Spleen (tissue), 11 donors: ENCODE measurements at regions not wholly inside any gene's neighbourhood (a gene's known extent, or its start where the extent isn't known, plus 50 kb on each side); places are given as distances from the start of the nearest gene placed in this dataset.

Source experiments
- DNase-seq: peaks from one replicate; pipeline ENCODE4 v3.0.0-alpha.2; 2020
- H3K27ac ChIP-seq, 8 donors: fragments of 200-600 bp; sonication (generic) in 7 of 8; 1 replicate in 4 of 8; 2 replicates in 4 of 8; pipeline versions ENCODE4 v1.5.0 to v1.8.0; 2016 to 2021; ENCODE audit warnings: inconsistent platforms in 4 of 8, mild to moderate bottlenecking in 4 of 8, moderate library complexity in 1 of 8
- H3K27me3 ChIP-seq, 7 donors: fragments of 200-600 bp; sonication (generic) in 6 of 7; replicated peaks in 1 of 7; 1 replicate in 4 of 7; 2 replicates in 3 of 7; pipeline versions ENCODE4 v1.5.0 to v1.8.0; 2016 to 2021; ENCODE audit warnings: inconsistent platforms in 3 of 7, mild to moderate bottlenecking in 1 of 7
- H3K36me3 ChIP-seq, 6 donors: fragments of 200-600 bp; sonication (generic) in 5 of 6; 1 replicate in 4 of 6; 2 replicates in 2 of 6; pipeline versions ENCODE4 v1.5.0 to v1.8.0; 2016 to 2021; ENCODE audit warnings: inconsistent platforms in 2 of 6
- H3K4me1 ChIP-seq, 6 donors: fragments of 200-600 bp; sonication (generic) in 5 of 6; 1 replicate in 3 of 6; 2 replicates in 3 of 6; pipeline versions ENCODE4 v1.5.0 to v1.8.0; 2016 to 2021; ENCODE audit warnings: inconsistent platforms in 3 of 6
- H3K4me3 ChIP-seq, 8 donors: fragments of 200-600 bp; sonication (generic) in 7 of 8; 1 replicate in 4 of 8; 2 replicates in 4 of 8; pipeline versions ENCODE4 v1.5.0 to v1.8.0; 2016 to 2021; ENCODE audit warnings: inconsistent platforms in 4 of 8, mild to moderate bottlenecking in 4 of 8, moderate library complexity in 2 of 8
- H3K9me3 ChIP-seq, 8 donors: fragments of 200-600 bp; sonication (generic) in 7 of 8; 1 replicate in 4 of 8; 2 replicates in 4 of 8; pipeline versions ENCODE4 v1.5.0 to v1.8.0; 2016 to 2021; ENCODE audit warnings: inconsistent platforms in 4 of 8
- CTCF ChIP-seq, 11 experiments: fragments of 200-600 bp in 7 of 11; fragments of 450-650 bp in 4 of 11; sonication (generic) in 4 of 11; IDR thresholded peaks in 8 of 11; conservative IDR thresholded peaks in 3 of 11; 1 replicate in 7 of 11; 2 replicates in 4 of 11; pipeline versions ENCODE4 v1.4.0 to v1.8.0; 2016 to 2021; ENCODE audit warnings: antibody characterized with exemption in 11 of 11, inconsistent platforms in 4 of 11, mild to moderate bottlenecking in 1 of 11
- POLR2A ChIP-seq, 3 donors: fragments of 450-650 bp; IDR thresholded peaks; one replicate each; pipeline ENCODE4 v1.5.1; 2017; ENCODE audit warnings: antibody characterized with exemption in 3 of 3, mild to moderate bottlenecking in 1 of 3
- POLR2AphosphoS5 ChIP-seq, 3 donors: sonication (generic); formaldehyde crosslinking; IDR thresholded peaks; one replicate each; pipeline ENCODE4 v1.5.1; 2017; ENCODE audit warnings: antibody characterized with exemption in 3 of 3
- WGBS, 5 donors: extraction: QIAGEN DNeasy Blood & Tissue Kit in 3 of 5; methylation state at CpG; one replicate each; pipeline versions ENCODE4 v1.1.5 to v1.1.7; 2013 to 2018; 5-methylcytosine and 5-hydroxymethylcytosine counted together
- intact Hi-C: fragments of 100-400 bp; cut with DNase I; formaldehyde crosslinking; loops from one replicate; pipeline ENCODE4 v1.15.0; 2023; ENCODE audit warnings: low total_unique reads
- donor health status: healthy with polysubstance abuse.
- donor health status: DM: no; HTN: no; CAD: no; lungs with moderate emphysema.
- donor health status: DM: no; HTN: no; CAD: no.
- donor health status: Bipolar disorder and iron deficiency.
- donor health status: healthy.
- donor health status: DM: no; HTN: no; CAD: no.
- donor health status: DM: yes; HTN: yes; CAD: no.

- H3K27ac ChIP-seq: no peak overlapping the region
- no peak for DNase-seq
- no peaks in the 10 kb centered on the region for H3K36me3 ChIP-seq
- H3K4me3 ChIP-seq: no peak overlapping the region
- H3K4me1 ChIP-seq: no peaks in the 10 kb centered on the region
- TF ChIP-seq POLR2A (IDR thresholded peaks at IDR 0.05) (no peak), POLR2AphosphoS5 (IDR thresholded peaks at IDR 0.05) (no peak), CTCF (IDR thresholded peaks at IDR 0.05 in 8 of 11, conservative IDR thresholded peaks at IDR 0.05 in 3 of 11) (no peak)
- WGBS, 5 donors: 90 to 100% (median 96%) methylated on average over 1 of the region's 1 CpG
- intact Hi-C loops: no loop called here
- H3K9me3 ChIP-seq: peaks cover 6 to 43% (median 28%) of the 10 kb centered on the region in 8 donors
- no peaks in the 10 kb centered on the region for H3K27me3 ChIP-seq
These were observed 141.3 kb downstream of the QRSL1 start for GRCh38 chr6:106770663-106771062.

DNA sequence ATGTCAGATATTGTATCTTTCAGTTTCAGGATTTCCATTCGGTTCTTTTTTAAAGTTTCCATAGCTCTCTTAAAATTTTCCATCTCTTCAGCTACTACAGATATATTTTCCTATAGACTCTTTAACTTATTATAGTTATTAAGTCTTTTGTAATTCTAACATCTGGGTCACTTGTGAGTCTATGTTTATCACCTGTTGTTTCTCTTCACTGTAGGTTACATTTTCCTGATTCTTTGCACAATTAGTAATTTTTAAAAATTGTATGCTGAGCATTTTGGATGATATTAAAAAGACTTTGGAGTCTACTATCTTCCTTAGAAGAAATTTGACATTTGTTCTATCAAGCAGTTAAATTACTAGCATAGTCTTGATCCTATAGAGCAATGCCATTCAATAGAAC lies 140.7 kb downstream of the QRSL1 start:
- Histone ChIP-seq H3K27ac (no peak overlapping the region), H3K4me1 (no peaks in the 10 kb centered on the region), H3K9me3 (peaks cover 6 to 43% (median 28%) of the 10 kb centered on the region in 8 donors), H3K36me3 (no peaks in the 10 kb centered on the region), H3K27me3 (no peaks in the 10 kb centered on the region), H3K4me3 (no peak overlapping the region)
- intact Hi-C loops: no loop called here
- 84 to 90% (median 87%) methylated on average over 1 of the region's 1 CpG for WGBS, 5 donors
- TF ChIP-seq POLR2A (IDR thresholded peaks at IDR 0.05) (no peak), POLR2AphosphoS5 (IDR thresholded peaks at IDR 0.05) (no peak), CTCF (IDR thresholded peaks at IDR 0.05 in 8 of 11, conservative IDR thresholded peaks at IDR 0.05 in 3 of 11) (no peak)
- no peak for DNase-seq

- TF ChIP-seq POLR2A (IDR thresholded peaks at IDR 0.05): no peak
- 81 to 100% (median 96%) methylated on average over 1 of the region's 1 CpG for WGBS, 5 donors
These were observed 137.9 kb downstream of the QRSL1 start for GRCh38 chr6:106767271-106767670.

DNA sequence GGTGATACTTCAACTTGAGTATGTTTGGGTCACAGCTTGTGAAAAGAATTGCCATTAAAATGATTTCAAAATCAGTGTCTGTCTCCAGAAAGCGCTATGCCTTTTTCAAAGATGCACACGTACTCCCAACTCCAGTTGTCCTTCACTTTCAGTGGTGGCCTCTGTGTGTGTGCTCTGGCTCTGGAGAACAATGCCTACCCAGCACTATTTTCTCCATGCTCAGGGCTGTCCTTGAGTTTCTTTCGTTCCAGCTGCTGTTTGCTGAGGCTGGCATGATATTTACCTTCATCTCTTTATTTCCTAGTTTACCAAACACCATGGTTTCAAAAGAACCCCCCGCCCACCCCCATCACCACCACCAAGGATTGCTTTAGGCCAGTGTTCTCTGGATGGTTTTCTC lies 136.8 kb downstream of the QRSL1 start:
- Histone ChIP-seq H3K4me3 (no peak overlapping the region), H3K9me3 (peaks cover 6 to 50% (median 26%) of the 10 kb centered on the region in 8 donors), H3K27me3 (no peaks in the 10 kb centered on the region), H3K4me1 (no peaks in the 10 kb centered on the region), H3K36me3 (no peaks in the 10 kb centered on the region), H3K27ac (no peak overlapping the region)
- no peak for DNase-seq
- TF ChIP-seq CTCF (IDR thresholded peaks at IDR 0.05 in 8 of 11, conservative IDR thresholded peaks at IDR 0.05 in 3 of 11) (no peak), POLR2AphosphoS5 (IDR thresholded peaks at IDR 0.05) (no peak), POLR2A (IDR thresholded peaks at IDR 0.05) (no peak)
- WGBS, 5 donors: 77 to 89% (median 84%) methylated on average over 4 of the region's 4 CpGs
- intact Hi-C loops: no loop called here

More at GRCh38 chr6:106767271-106767670, 137.9 kb downstream of the QRSL1 start:
- no peak overlapping the region for H3K4me3 ChIP-seq
- H3K36me3 ChIP-seq: no peaks in the 10 kb centered on the region
- H3K27me3 ChIP-seq: no peaks in the 10 kb centered on the region
- intact Hi-C loops: no loop called here
- H3K9me3 ChIP-seq: peaks cover 6 to 50% (median 28%) of the 10 kb centered on the region in 8 donors
- no peak for DNase-seq
- no peak overlapping the region for H3K27ac ChIP-seq
- no peaks in the 10 kb centered on the region for H3K4me1 ChIP-seq

DNA sequence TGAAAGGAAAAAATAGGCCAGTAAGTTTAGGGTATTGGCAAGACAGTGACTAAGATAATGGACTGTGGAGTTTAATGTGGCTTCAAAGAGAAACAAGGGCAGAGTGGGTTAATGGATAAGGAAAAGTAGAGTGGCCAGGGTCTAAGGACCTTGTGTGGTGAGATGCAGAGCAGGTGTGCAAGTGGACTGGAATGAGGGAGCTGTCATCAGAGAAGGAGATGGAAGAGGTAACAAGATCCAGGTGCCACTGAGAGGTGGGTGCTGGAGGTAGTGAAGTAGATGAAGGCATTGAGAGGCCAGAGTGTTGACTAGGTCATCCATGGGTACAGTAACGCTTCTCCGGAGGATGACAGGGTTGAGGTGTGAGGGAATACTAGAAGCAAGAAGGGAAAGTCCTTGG lies 136.1 kb downstream of the QRSL1 start:
- H3K27ac ChIP-seq: no peak overlapping the region
- DNase-seq: no peak
- no peak overlapping the region for H3K4me3 ChIP-seq
- H3K4me1 ChIP-seq: no peaks in the 10 kb centered on the region
- no peaks in the 10 kb centered on the region for H3K27me3 ChIP-seq
- H3K9me3 ChIP-seq: peaks cover 2 to 45% (median 19%) of the 10 kb centered on the region in 8 donors
- no peaks in the 10 kb centered on the region for H3K36me3 ChIP-seq
- intact Hi-C loops: no loop called here
- TF ChIP-seq CTCF (IDR thresholded peaks at IDR 0.05 in 8 of 11, conservative IDR thresholded peaks at IDR 0.05 in 3 of 11): no peak
- no peak for TF ChIP-seq POLR2AphosphoS5 (IDR thresholded peaks at IDR 0.05)
- 59 to 98% (median 93%) methylated on average over 2 of the region's 2 CpGs for WGBS, 5 donors
